ENCODE measurements at regions not wholly inside any gene's neighbourhood (a gene's known extent, or its start where the extent isn't known, plus 50 kb on each side); places are given as distances from the start of the nearest gene placed in this dataset.
"Not testable (repeated sequence)": the region's sequence is repeated elsewhere in the genome, so short reads cannot be mapped to it uniquely, and the experiment has no call there.

DNA sequence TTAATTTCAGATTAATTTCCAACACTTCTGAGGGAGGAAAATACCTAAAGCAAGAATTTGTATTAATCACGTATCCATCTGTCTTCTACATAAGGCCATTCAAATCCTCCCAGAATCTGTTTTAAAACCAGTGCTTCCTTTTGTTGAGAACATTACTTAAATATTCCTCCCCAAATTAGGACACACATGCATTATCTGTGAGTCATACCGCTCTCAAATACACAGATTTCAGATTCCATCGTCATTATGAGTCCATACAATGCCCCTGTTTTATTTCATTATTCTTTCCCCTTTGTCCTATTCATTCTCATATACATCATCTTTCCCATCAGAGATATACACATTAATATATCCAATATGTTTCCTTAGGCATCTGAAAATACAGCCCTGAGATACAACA, 57.3 kb upstream of the PRSS12 start:
- DNase-seq, result no peak
- intact Hi-C loops (cut with DNase I), result no loop called here

GRCh38 chr4:118417325-118417724, 64.5 kb upstream of the PRSS12 start:
- intact Hi-C loops (cut with DNase I), result no loop called here
- no peak for DNase-seq

DNA sequence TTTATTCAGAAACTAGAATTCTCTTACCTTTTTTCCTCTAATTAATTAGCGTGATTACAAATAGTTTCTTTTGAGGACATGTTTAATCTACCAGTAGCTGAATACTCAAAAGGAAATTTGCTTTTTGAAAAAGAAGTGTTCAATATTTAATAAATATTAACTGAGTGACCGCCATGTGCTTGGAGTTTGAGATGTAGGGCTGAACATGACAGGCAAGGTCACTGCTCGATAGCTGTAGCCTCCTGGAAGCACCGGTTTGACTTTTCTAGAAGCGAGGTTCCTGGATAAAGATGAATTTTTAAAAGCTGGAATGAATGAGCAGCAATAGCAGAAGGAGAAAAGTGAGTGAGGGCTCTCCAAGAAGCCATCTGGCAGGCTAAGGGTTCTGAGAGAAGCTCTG, 65.0 kb upstream of the PRSS12 start:
- DNase-seq; intact Hi-C loops (cut with DNase I): not testable (repeated sequence)

DNA sequence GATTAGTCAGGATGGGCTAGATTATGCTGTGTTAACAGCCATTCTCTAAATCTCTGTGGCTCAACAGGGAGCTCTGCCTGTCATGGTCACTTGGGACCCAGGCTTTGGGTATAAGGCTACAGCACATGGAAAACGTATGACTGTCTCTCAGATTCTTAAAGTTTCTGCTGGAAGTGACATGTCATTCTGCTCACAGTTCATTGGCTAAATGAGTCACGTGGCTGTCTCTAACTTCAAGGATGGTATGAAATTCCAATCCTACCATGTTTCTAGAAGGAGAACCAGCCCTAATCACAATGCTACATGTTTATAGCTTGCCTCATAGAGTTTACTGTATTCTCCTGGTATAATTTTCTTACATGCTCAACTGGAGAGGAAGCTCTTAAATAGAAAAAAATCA, 65.6 kb upstream of the PRSS12 start:
- DNase-seq; intact Hi-C loops (cut with DNase I): not testable (repeated sequence)

DNA sequence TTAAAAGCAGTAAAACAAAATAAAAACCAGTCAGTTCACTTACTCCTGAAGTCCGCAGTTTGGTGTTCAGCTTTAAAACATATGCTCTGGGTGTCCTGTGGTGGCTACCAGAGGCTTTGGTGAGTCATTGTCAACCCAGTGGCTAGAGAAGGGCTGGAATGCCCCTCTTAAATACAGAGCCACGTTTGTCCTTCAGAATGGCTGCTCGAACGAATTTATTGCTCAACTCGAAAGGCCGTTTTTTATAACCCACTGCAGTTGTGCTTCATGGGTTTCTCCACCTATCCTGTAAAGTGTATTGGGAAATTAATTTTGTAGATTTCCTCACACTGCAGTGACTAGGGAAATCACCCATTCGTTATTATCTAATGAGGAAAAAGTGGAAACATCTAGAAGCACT, 66.8 kb upstream of the PRSS12 start:
- intact Hi-C loops (cut with DNase I); DNase-seq: not testable (repeated sequence)

DNA sequence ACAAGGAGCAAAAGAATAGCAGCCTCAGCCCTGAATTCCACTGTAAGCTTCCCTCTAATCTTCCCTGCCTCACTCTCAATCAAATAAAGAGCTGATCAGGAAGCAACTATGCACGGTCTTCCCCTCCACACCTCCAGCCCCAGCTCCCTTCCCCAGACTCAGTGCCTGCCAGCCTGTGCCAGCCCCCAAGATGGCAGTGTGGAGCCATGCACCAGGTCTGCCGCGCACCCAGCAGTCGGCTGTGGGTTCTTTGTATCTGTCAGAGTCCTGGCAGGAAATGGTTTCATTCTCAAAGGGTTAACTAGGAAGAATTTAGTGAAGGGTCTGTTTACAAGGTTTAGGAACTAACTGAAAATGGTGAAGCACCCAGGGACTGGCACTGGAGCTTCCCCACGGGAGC, 71.3 kb upstream of the PRSS12 start:
- peak in 41 of 42 donors; percentile 34 to 83 (median 63) for DNase-seq
- intact Hi-C loops (cut with DNase I), result not testable (repeated sequence)

DNA sequence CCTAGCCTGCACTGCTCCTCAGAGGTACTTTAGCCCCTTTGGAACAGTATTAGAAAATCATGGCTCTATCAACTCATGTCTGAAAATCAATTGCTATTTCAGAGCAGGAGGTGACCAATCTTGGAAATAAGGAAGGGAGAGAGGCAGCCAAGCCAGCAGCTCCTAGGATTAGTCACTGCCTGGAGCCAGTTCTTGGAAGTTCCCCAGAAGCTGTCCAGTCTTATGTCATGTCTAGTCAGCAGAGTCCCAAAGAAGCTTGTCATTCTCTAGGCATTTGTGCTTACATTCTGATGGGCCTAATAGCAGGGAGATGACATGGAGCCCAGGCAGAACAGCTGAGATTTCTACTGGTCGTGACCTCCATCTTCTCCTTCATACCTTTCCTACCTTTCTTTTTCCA, 76.1 kb upstream of the PRSS12 start:
- DNase-seq; intact Hi-C loops (cut with DNase I): not testable (repeated sequence)

DNA sequence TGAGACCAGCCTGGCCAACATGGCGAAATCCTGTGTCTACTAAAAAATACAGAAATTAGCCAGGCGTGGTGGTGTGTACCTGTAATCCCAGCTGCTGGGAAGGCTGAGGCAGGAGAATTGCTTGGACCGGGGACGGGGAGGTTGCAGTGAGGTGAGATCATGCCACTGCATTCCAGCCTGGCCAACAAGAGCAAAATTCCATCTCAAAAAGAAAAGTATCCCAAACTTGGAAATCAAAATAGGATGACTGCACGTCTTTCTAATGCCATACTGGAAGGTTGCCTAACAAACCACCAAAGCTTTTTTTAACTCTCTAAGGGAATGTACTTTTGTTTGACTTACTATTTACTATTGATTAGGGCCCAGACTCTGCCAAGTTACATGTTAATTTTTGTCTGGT, 79.6 kb upstream of the PRSS12 start:
- DNase-seq; intact Hi-C loops (cut with DNase I): not testable (repeated sequence)

- intact Hi-C loops (cut with DNase I); DNase-seq: not testable (repeated sequence)
Observed at GRCh38 chr4:118433612-118434375, 81.0 kb upstream of the PRSS12 start.

GRCh38 chr4:118435415-118435814, 82.6 kb upstream of the PRSS12 start:
- intact Hi-C loops (cut with DNase I); DNase-seq: not testable (repeated sequence)

DNA sequence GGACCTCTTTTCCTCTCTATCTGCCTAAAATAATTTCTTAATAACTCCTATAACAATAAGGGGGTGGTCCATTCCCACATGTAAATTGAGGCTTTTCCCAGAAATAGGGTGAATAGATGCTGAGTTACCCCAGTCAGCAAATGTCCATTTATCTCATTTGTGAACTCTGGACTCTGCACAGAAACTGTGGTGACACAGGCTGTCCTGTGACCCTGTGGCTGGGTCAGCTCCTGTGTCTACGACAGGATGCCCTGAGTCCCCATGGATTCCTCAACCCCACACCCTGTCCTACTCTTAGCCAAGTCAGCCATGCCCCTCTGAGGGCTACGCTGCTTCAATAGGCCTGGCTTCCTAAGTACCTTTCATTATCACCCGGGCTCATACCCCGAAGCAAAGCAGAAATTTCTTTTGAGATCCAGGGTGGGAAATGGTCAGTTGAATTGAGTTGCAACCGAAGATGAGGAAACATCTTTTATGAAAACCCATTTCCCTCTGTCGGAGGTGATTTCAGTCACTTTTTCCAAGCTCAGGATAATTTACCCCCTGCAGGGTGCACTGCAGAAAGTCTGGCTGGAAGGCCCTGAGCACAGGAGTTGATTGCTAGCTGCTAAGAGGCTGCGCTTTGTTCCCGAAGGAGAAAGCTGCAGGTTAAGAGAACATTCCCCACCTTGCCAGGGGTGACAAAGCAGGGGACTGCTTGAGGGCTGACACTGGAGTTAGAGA, 89.5 kb upstream of the PRSS12 start:
- DNase-seq; intact Hi-C loops (cut with DNase I): not testable (repeated sequence)

DNA sequence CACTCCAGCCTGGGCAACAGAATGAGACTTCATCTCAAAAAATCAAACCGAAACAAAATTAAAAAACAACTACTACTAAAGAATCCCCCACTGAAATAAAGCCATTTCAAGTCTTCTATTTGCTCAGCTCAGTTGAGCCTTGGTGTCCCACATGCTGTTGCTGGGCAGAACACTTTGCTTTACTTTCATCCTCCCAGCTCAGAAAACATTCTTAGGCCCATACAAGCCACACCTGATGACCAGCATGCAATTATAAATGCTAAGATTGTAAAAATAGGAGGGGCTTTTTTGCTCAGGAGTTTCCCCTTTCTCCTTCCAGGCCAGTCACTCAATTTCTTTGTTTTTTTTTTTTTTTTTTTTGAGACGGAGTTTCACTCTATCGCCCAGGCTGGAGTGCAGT, 94.6 kb upstream of the PRSS12 start:
- intact Hi-C loops (cut with DNase I); DNase-seq: not testable (repeated sequence)

DNA sequence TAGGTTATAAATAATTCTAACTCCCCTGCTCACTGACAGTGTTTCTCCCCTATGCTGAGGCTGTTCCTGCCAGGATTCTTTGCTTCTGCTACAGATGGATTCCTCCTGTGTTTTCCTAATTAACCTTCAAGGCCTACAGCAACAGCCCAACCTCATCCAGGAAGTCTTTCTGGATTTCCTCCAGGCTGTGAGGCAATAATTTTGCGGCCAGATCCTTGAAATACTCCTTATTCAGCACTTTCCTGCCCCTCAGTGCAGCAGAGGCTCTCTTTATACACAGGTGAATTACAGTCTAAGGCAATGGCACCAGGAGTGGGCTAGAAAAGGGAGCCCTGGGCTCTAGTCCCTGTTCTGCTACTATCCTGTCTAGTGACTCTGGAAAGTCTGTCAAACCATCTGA, 102.1 kb upstream of the PRSS12 start:
- intact Hi-C loops (cut with DNase I); DNase-seq: not testable (repeated sequence)

DNA sequence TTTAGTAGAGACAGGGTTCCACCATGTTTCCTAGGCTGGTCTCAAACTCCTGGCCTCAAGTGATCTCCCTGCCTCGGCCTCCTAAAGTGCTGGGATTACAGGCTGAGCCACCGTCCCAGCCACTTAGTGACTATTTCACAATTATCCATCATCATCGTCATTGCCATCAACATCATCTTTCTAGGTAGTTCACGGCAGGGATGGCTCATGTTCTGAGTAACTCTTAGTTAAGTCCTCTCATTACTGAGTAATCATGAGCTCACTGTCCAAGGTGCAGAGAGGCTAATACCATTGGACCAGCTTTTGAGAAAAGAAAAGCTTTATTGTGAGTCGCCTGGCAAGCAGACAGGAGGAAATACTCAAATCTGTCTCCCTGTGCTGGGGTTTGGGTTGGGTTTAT, 108.6 kb upstream of the PRSS12 start:
- DNase-seq; intact Hi-C loops (cut with DNase I): not testable (repeated sequence)

DNA sequence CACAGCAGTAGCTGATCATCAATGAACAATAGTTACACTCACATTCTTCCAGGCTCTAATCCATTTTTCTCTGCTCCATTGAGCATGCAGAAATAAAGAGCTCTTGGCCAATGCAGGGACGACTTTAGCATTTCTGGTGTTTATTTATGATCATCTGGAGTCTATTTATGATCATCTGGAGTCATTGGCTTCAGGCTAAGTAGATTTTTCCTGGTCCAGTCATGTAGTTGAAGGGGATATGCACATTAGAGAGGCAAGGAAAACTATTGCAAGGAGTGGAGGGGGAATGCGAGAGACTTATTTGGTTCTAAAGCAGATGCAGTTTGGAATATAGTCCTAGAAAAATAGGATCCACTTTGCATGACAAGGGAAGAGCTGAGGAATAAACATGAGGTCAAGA, 113.0 kb upstream of the PRSS12 start:
- DNase-seq; intact Hi-C loops (cut with DNase I): not testable (repeated sequence)

- DNase-seq; intact Hi-C loops (cut with DNase I): not testable (repeated sequence)
Observed at GRCh38 chr4:118474001-118474626, 121.3 kb upstream of the PRSS12 start.

GRCh38 chr4:118474771-118475170, 122.0 kb upstream of the PRSS12 start:
- not testable (repeated sequence) for DNase-seq

DNA sequence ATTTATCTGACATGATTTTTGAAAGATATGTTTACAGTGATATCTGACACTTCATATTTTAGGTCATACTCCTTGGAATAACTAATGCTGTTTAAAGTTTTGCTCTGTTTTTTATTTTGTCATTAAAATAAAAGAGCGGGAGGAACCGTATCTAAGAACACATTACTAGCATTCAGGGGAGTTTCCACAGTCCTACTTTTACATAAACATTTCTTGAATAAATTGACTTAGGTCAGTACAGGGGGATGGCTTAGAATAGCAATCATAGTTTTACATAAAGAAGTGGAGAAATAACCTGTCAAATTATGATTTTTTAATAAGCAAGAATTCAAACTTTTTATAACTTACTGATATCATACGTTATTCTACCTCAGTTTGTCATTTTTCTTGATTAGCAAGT, 123.1 kb upstream of the PRSS12 start:
- DNase-seq; intact Hi-C loops (cut with DNase I): not testable (repeated sequence)

More at GRCh38 chr4:118474771-118475170, 122.0 kb upstream of the PRSS12 start:
- intact Hi-C loops (cut with DNase I), result not testable (repeated sequence)

GRCh38 chr4:118477826-118478225, 125.0 kb upstream of the PRSS12 start:
- intact Hi-C loops (cut with DNase I); DNase-seq: not testable (repeated sequence)

- DNase-seq; intact Hi-C loops (cut with DNase I): not testable (repeated sequence)
Observed at GRCh38 chr4:118485801-118486314, 133.1 kb upstream of the PRSS12 start.
